ENCODE measurements at regions not wholly inside any gene's neighbourhood (a gene's known extent, or its start where the extent isn't known, plus 50 kb on each side); places are given as distances from the start of the nearest gene placed in this dataset.

DNA sequence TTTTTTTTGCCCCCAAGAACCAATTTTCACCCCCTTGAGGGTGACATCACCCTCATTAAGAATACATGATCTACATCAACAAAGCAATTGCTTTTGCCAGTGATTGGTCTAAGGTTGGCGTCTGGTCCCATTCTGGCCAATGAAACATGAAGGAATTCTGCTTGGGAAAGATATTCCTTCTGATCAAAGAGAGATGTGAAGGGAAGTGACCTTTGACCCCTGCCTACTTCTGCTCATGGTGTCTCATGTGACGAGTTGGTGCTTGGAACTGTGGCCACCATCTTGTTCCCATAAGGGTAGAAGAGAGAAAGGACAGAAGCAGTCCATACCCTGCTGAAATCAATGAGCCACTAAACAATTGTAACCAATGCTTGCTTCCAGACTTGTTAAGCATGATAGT is 85.1 kb downstream of the LBH start:
- TF ChIP-seq, protein P1, sequence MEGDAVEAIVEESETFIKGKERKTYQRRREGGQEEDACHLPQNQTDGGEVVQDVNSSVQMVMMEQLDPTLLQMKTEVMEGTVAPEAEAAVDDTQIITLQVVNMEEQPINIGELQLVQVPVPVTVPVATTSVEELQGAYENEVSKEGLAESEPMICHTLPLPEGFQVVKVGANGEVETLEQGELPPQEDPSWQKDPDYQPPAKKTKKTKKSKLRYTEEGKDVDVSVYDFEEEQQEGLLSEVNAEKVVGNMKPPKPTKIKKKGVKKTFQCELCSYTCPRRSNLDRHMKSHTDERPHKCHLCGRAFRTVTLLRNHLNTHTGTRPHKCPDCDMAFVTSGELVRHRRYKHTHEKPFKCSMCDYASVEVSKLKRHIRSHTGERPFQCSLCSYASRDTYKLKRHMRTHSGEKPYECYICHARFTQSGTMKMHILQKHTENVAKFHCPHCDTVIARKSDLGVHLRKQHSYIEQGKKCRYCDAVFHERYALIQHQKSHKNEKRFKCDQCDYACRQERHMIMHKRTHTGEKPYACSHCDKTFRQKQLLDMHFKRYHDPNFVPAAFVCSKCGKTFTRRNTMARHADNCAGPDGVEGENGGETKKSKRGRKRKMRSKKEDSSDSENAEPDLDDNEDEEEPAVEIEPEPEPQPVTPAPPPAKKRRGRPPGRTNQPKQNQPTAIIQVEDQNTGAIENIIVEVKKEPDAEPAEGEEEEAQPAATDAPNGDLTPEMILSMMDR (IDR thresholded peaks at IDR 0.05), result no peak
- TF ChIP-seq POLR2A (IDR thresholded peaks at IDR 0.05), result no peak
